Pulmonary artery endothelial cell (primary cell): ENCODE measurements at regions not wholly inside any gene's neighbourhood (a gene's known extent, or its start where the extent isn't known, plus 50 kb on each side); places are given as distances from the start of the nearest gene placed in this dataset.
"Not testable (repeated sequence)": the region's sequence is repeated elsewhere in the genome, so short reads cannot be mapped to it uniquely, and the experiment has no call there.

Experiments used
- DNase-seq: peaks from one replicate; pipeline ENCODE4 v3.0.0-alpha.2; 2011; ENCODE audit warnings: low read depth, low spot score

- DNase-seq: no peak
These were observed 264.2 kb downstream of the BCL11B start for GRCh38 chr14:99007795-99008194.

GRCh38 chr14:99009871-99010270 is 262.1 kb downstream of the BCL11B start:
- no peak for DNase-seq

- DNase-seq: no peak
These were observed 260.6 kb downstream of the BCL11B start for GRCh38 chr14:99011385-99011784.

GRCh38 chr14:99012703-99013102 is 259.3 kb downstream of the BCL11B start:
- no peak for DNase-seq

GRCh38 chr14:99015833-99016232 is 256.2 kb downstream of the BCL11B start:
- DNase-seq: no peak

- DNase-seq: no peak
These were observed 248.6 kb downstream of the BCL11B start for GRCh38 chr14:99023371-99023770.

GRCh38 chr14:99024926-99025325 is 247.1 kb downstream of the BCL11B start:
- DNase-seq: no peak

GRCh38 chr14:99025418-99025817 is 246.6 kb downstream of the BCL11B start:
- no peak for DNase-seq

GRCh38 chr14:99026471-99026870 is 245.5 kb downstream of the BCL11B start:
- no peak for DNase-seq

GRCh38 chr14:99028041-99028440 is 244.0 kb downstream of the BCL11B start:
- DNase-seq: no peak

GRCh38 chr14:99028521-99028920 is 243.5 kb downstream of the BCL11B start:
- no peak for DNase-seq

- no peak for DNase-seq
These were observed 242.7 kb downstream of the BCL11B start for GRCh38 chr14:99029145-99029915.

- no peak for DNase-seq
These were observed 242.1 kb downstream of the BCL11B start for GRCh38 chr14:99029916-99030305.

- no peak for DNase-seq
These were observed 241.5 kb downstream of the BCL11B start for GRCh38 chr14:99030454-99030853.

- DNase-seq: no peak
These were observed 239.2 kb downstream of the BCL11B start for GRCh38 chr14:99032759-99033158.

- DNase-seq: no peak
These were observed 238.0 kb downstream of the BCL11B start for GRCh38 chr14:99033951-99034350.

GRCh38 chr14:99034711-99035171 is 237.3 kb downstream of the BCL11B start:
- DNase-seq: no peak

- no peak for DNase-seq
These were observed 236.7 kb downstream of the BCL11B start for GRCh38 chr14:99035268-99035667.

GRCh38 chr14:99035712-99036610 is 236.0 kb downstream of the BCL11B start:
- DNase-seq: no peak

GRCh38 chr14:99036611-99037293 is 235.2 kb downstream of the BCL11B start:
- DNase-seq: no peak

GRCh38 chr14:99037326-99037725 is 234.7 kb downstream of the BCL11B start:
- not testable (repeated sequence) for DNase-seq
